GM19324 (cell line): ENCODE measurements at regions not wholly inside any gene's neighbourhood (a gene's known extent, or its start where the extent isn't known, plus 50 kb on each side); places are given as distances from the start of the nearest gene placed in this dataset.

Experiments used
- ATAC-seq: cut with Tn5 transposase; IDR thresholded peaks from one replicate; pipeline ENCODE4 v1.9.1; 2021; ENCODE audit warnings: mild to moderate bottlenecking, moderate library complexity; ENCODE audit not compliant: unreplicated experiment, low FRiP score

DNA sequence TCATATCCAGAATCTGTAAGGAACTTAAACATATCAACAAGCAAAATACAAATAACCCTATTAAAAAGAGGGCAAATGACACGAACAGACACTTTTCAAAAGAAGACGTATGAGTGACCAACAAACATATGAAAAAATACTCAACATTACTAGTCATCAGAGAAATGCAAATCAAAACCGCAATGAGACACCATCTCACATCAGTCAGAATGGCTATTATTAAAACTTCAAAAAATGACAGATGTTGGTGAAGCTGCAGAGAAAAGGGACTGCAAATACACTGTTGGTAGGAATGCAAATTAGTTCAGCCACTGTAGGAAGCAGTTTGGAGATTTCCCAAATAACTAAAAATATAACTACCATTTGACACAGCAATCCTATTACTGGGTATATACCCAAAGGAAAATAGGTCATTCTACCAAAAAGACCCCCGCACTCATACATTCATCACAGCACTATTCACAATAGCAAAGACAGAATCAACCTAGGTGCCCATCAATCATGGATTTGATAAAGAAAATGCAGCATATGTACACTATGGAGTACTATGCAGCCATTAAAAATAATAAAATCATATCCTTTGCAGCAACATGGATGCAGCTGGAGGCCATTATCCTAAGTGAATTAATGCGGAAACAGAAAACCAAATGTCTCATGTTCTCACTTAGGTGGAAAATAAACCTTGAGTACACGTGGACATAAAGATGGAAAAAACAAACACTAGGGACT, 230.1 kb upstream of the RAB4A start:
- no peak for ATAC-seq

DNA sequence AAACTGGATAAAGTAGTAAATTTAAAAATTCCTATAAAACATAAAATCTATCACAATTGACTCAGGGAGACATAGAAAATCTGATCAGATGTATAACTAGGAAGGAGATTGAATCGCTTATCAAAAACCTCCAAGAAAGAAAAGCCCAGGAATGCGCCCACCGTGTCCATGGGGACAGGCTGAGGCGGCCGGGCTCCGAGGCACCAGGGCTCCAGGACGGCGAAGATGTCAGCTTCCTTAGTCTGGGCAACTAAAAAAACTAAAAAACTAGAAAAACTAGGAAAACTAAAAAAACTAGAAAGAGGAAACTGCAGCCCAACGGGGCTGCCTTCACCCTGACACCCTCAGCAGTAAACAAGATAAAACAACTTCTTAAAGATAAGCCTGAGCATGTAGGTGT, 229.0 kb upstream of the RAB4A start:
- ATAC-seq, result no peak

DNA sequence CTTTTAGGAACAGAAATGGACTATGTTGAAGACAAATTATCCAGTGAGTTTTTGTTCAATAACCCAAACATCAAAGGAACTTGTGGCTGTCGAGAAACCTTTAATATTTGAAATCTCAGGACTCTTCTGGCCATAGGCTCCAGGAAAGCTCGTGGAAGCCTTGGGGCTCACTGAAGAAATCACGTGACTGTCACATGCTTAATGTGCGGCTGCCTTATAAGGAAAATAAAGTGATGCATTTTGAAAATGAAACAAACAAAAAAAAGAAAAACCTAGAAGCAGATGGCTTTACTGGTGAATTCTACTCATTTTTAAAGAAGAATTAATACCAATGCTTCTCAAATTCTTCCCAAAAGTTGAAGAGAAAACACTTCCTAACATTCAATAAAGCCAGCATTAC, 228.4 kb upstream of the RAB4A start:
- no peak for ATAC-seq

DNA sequence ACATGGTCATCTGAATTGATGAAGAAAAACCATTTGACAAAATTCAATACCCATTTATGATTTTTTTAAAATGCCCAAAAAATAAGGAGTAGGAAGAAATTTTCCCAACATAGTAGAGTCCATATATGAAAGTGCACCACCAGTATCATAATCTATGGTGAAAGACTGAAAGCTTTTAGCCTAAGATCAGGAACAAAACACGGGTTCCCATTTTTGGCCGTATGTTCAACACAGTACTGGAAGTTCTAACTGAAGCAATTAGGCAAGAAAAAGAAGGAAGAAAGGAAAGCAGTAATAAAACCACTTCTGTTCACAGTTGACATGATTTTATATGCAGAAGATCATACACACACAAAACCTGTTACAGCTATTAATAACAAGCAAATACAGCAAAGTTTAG, 227.8 kb upstream of the RAB4A start:
- no peak for ATAC-seq

DNA sequence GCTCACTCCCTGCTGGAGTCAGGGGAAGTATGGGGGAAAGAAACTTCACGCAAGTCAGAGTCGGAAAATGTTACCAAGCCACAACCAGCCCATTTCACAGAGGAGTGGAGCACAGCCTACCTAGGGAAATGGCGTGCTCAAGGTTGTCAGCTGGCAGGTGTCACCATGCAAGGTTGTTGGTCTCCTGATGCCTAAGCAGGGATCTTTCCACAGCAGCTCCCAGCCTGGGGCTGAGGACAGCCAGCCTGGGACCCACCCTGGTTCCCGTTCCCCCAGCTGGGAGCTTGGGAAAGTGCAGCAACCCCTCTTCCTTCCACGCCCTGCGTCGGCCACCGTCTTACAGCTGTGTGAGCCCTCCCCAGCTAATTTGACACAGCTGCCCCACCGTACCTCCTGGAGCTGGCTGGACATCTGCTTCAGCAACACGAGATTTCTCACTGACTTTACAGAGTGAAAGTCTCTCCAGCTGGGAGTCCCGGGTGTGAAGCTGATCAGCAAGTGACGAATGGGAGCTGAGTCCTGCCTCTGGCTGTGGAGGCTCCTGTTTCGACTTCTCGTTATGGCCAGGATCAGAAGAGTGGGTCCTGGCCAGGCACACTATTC, 224.6 kb upstream of the RAB4A start:
- no peak for ATAC-seq

DNA sequence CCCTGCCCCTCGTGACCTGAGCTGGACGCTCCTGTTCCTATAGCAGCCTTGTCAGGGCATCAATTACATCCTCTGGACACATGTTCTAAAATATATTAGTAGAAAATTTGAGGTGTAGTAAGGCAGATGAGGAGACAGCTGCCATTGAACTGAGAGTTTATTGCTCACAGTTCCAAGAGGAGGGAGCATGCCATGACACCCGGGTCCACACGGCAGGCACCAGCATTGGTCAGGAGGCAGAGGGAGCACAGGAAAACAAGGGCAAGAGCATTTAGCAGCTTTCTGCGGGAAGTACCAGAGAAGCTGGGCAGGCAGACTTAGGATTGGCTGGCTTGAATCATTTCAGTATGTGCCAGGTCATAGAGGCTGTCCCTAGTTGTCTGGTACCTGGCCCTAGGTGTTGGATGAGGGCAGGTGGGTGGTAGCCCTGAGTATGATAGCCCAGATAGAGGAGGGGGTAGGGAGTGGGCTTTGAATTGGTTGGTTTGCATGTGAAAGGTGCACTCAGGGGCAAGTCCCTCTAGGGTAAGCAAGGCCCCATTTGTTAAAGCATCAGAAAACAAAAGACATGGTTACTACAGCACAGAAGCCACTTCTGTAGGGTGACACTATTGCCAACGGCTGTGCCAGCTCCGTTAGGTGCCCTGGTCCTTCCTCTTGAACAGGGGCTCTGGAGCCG, 223.6 kb upstream of the RAB4A start:
- ATAC-seq, result no peak

DNA sequence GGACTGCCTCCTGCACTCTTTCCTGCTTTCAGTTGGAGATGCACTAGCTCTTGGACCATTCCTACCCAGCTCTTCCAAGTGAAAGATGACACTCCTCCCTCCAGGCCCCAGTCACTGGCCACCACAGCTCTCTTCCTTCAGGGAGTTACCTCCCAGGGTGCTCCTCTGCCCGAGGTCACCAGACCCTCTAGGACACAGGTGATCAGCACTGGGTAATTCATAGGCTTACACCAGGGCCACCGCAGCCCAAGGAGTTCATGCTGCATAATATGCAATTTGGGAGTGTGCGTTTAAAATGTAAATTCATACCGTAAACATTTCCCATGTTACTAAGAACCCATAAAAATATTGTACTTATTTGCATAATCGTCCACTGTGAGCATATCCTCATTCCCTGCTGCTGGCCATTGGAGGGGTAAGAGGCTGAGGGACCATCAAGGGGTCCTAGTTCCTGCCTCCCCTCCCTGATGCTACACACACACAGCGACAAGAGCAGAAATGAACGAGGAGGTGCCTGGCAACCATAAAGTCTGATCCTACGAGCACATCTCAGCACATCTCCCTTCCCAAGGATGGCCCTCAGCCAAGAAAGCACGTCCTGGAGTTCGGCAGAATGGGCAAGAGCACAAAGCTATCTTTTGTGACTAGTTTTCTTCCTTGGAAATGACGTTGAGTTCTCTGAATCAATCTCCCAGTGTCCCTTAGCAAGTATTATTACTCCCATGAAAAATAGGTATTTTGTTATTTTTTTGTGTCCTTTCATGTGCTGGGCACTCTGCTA, 222.9 kb upstream of the RAB4A start:
- no peak for ATAC-seq

DNA sequence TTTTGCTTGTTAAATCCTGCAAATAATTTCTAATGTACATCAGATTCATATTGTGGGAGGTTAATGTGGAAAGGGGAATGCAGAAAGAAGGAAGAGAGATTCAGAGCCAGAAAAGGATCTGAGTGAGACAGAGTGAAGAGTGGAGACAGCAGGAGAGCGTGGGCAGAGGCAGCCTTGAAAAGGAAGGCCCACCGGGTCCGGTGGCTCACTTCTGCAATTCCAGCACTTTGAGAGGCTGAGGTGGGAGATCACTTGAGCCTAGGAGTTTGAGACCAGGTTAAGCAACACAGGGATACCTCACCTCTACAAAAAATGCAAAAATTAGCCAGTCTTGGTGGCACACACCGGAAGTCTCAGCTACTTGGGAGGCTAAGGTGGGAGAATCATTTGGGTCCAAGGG, 222.0 kb upstream of the RAB4A start:
- no peak for ATAC-seq

DNA sequence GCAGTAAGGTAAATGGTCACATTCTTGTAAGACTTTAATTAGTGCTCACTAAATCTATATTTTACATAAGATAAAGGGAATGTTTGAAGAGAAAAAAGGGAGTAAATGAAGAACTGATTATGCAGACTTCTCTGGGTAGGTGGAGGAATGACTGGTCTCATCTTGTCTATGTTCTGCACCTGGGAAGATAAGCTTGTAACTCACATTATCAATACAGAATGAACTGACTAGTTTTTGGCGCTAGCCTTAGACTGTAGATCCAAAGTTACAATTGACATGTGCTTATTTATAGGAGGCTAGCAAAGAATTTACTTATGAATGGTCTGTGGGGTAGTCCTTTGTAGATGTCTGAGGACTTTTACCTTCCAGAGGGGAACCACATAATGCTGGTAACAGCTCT, 214.9 kb upstream of the RAB4A start:
- ATAC-seq, result no peak

DNA sequence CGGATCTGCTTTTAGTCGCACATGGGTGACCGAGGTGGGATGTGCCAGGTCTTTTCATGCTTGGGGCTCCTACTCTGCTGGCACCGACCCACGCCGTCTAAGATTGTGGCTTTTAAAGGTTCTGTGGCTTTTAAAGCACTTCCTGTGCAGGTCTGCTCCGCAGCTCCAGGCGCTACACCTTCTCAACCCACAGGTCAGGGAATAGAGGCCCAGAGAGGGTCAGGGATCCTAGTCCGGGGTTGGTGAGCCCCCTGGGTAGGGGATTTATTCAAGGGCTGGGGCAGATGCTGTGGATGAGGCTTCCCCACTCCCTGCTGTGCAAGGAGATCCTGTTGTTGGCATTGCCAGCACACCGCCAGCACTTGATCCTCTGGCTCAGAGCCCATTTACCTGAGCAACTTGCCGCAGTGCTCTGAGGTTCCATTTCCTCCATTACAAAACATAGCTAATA, 212.8 kb upstream of the RAB4A start:
- ATAC-seq, result no peak

DNA sequence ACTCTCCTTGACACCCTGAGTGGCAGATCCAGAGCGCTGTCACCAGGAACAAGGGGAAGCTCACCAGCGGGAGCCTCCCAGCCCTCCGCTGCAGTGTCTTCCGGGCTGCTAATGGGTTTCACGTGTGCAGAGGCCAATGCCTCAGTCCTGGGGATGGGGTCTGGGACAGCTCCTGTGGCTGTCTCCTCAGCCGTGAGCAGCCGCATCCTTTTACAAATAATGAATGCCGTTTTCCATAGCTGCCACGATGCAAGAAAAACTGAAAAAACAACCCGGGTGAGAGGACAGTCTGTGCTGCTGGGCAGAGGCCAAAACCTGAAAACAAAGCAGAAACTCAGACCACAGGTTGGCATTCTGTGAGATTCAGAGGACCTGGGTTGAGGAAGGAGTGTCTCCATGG, 212.2 kb upstream of the RAB4A start:
- no peak for ATAC-seq

DNA sequence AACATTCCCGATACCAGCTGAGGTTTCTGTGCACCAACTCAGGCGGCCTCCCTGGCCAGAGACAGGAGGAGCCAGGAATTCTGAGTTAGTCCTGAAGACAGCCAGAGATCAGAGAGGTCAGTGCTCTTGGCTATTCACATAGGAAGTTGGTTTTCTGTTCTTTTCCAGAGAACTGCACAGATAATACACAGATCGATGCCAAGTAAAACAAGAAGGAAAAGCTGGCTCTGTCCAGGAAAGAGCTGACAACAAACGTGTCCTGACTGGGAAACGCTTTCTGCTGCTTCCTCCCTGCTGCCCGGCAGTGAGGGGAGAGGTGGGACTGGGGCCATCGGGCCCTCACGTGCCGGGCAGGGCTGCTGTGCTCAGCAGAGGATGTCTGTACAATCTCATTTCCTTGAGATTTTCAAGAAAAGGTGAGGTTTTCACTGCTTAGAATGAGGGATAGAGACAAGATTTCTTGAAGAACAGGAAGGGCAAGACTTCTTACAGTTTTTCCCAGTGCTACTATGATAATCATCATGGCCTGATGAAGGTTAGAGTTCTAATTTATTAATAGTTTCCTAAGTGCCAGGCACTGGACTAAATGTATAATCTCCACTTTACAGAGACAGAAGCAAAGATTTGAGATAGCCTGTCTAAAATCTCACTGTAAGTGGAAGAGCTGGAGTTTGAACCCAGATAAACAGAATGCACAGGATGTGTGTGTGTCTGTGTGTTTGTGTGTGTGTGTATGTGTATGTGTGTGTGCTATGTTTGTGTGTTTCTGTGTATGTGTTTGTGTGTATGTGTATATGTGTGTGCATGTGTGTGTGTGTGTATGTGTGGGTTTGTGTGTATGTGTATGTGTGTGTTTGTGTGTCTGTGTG, 211.0 kb upstream of the RAB4A start:
- ATAC-seq, result no peak

DNA sequence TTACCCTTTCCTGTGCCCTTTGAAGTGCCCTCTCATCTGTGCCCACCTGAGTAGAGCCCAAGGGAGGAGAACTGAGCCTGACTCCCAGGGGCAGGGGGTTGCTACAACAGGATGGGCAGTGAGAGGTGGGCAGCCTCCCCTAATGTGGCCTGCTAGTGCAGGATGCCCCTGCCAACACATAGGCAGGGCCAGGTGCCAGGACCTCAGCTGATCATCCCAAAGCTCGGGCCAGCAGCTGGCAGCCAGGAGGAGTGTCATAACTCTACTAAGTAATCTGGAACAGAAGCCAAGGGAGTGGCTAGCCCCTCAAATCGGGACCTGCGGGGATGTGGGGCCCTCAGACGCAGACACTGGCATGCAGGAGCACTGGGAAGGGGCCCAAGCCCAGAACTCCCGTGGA, 208.8 kb upstream of the RAB4A start:
- ATAC-seq, result no peak

DNA sequence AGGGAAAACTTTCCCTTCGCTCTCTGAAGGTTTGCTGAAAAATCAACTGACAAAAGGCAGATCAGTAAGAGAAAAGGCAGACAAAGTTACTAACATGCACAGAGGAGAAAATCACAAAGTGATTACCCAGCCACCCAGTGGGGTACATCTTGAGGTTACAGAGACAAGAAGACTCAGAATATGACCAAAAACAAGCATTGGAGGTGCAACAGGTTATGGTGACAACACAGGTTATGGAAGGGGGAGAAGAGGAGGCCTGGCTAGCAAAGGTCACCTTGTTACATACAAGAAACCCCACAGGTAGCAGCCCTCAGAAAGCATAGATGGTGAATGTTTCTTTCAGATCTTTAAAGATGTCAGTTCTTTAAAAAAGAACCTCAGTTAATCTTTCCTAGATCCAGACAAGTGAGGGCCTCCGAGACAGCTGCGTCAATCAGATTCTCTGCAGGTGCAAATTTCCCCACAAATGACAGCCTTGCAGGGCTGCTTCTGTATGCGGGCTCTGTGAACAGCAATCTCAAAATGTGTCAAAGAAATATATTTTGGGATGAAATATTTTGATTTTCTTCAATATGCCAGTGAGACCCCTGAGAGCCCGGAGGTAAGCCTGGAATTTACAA, 207.6 kb upstream of the RAB4A start:
- no peak for ATAC-seq

DNA sequence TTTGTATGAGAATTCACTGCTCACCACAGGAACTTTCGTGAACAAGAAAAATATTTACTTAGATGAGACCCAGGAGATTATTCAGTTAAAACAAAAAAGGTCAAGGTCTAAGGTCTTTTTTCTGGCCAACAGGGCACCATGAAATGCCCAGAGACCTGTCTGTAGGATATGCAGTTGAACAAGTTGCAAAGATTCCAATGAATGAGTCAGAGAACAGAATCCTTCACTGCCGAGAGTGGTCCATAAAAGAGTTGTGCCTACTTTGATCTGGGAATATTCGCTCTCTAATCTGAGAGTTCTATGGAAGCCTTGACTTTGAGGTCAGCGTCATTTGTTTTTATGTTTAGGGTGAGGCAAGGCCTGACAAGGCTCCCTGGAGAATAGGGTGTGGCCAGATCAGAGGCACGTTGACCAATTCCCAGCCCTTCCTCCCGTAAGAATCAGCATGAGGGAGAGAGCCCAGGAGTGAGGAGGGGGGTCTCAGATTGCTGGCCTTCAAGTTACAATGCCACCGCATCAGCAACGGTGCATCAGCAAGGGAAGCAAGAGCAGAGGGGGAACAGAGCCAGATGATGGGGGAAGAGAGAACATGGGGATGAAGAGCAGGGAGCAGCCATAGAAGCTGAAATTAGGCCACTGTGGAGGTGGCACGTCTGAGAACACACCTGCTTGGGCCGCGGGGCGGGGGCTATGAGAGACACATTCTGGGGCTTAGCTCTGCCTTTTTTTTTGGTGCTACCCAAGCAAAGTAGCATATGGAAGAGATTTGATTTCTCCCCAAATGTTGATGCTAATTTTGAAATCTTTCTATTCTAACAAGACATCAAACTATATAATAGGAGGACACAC, 206.4 kb upstream of the RAB4A start:
- ATAC-seq, result no peak

DNA sequence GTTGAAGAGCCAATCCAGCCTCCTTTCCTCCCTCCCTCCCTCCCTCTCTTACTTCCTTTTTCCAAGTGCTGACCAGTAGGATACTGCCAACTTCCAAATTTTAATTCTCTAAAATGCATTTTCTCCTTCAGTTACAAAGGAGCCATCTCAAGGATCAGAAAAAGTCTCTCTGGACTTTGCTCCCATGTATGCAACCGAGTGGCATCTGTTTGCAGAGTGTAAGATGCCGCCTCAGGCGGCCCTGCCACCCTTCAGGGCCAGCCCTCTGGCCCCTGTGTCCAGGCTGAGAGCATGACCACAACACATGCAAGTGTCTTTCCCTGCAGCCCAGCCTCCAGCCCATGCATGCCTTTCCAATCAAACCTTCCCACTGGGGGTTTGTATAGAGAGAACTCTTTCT, 205.3 kb upstream of the RAB4A start:
- ATAC-seq, result no peak

DNA sequence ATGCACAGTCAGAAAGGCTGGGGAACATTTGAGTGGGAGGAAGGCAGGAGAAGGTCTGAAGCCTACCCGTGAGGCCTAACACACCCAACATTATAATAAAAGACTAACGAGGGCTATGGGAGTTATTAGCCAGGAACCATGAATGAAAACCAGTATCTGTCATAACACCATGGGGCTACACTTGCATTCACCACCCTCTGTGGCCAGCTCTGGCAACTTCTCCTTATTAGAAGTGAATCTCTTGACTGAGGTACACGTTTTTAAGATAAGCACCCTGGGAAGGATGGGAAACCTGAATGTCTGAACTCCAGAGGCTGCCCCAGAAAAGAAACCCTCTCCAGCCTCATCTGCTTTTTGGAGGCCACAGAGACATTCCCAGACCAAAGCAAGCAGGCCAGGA, 204.3 kb upstream of the RAB4A start:
- no peak for ATAC-seq

DNA sequence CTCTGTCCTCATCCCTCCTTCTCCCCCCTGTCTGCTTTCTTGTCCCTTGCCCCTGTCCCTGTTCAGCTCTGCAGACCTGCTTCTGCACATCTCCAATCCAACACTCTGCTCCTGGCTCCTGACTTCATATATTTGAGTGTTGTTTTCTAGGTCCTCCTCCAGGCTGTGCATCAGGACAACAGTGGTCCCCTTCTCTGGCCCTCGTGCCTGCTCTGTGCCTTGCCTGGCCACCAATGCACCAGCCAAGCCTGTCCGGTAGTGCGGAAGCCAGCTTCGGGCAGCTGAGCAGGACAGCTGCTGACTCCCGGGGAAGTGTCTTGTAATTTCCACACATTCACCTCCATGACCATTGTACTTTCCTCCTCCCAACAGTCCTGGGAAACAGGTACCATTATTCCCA, 203.4 kb upstream of the RAB4A start:
- no peak for ATAC-seq
